Posterior vena cava (tissue), 2 donors: ENCODE measurements at regions not wholly inside any gene's neighbourhood (a gene's known extent, or its start where the extent isn't known, plus 50 kb on each side); places are given as distances from the start of the nearest gene placed in this dataset.
"Not testable (repeated sequence)": the region's sequence is repeated elsewhere in the genome, so short reads cannot be mapped to it uniquely, and the experiment has no call there.

ENCODE experiments used
- DNase-seq: peaks from one replicate; pipeline ENCODE4 v3.0.0-alpha.2; 2020; ENCODE audit warnings: low spot score
- intact Hi-C, 2 donors: fragments of 100-400 bp; cut with DNase I; formaldehyde crosslinking; loops; one replicate each; pipeline versions ENCODE4 v1.14.1 to v1.14.2; 2022 to 2023
- donor health status: DM: yes; HTN: yes; CAD: no.
- donor health status: DM: yes; HTN: yes; CAD: no.

GRCh38 chr4:162523171-162523570, 359.4 kb upstream of the FSTL5 start:
- intact Hi-C loops = no loop called here
- no peak for DNase-seq

GRCh38 chr4:162522724-162523123, 358.9 kb upstream of the FSTL5 start:
- intact Hi-C loops = no loop called here
- no peak for DNase-seq

GRCh38 chr4:162510937-162511336, 347.1 kb upstream of the FSTL5 start:
- DNase-seq = no peak
- intact Hi-C loops = no loop called here

GRCh38 chr4:162510115-162510514, 346.3 kb upstream of the FSTL5 start:
- intact Hi-C loops = no loop called here
- DNase-seq = no peak

GRCh38 chr4:162509333-162509732, 345.5 kb upstream of the FSTL5 start:
- DNase-seq = no peak
- intact Hi-C loops = no loop called here

GRCh38 chr4:162506253-162506652, 342.5 kb upstream of the FSTL5 start:
- no peak for DNase-seq
- intact Hi-C loops = no loop called here

GRCh38 chr4:162503868-162504267, 340.1 kb upstream of the FSTL5 start:
- DNase-seq = no peak
- intact Hi-C loops = no loop called here

- intact Hi-C loops = no loop called here
- DNase-seq = no peak
These were observed 338.3 kb upstream of the FSTL5 start for GRCh38 chr4:162502109-162502508.

- intact Hi-C loops = loop anchor here in 1 of 2 donors (5.0 to 10.0 kb wide), 2 partner anchors 538 to 1055 kb away; no protein-coding TSS in a partner anchor
- DNase-seq = no peak
These were observed 335.7 kb upstream of the FSTL5 start for GRCh38 chr4:162499478-162499877.

GRCh38 chr4:162498168-162498567, 334.4 kb upstream of the FSTL5 start:
- no peak for DNase-seq
- intact Hi-C loops = loop anchor here in 1 of 2 donors (5.0 to 10.0 kb wide), 2 partner anchors 539 to 1057 kb away; no protein-coding TSS in a partner anchor

GRCh38 chr4:162497564-162498167, 333.9 kb upstream of the FSTL5 start:
- intact Hi-C loops = loop anchor here in 1 of 2 donors (5.0 to 10.0 kb wide), 2 partner anchors 540 to 1057 kb away; no protein-coding TSS in a partner anchor
- no peak for DNase-seq

GRCh38 chr4:162494935-162495334, 331.1 kb upstream of the FSTL5 start:
- intact Hi-C loops = loop anchor here in 1 of 2 donors (5.0 to 10.0 kb wide), 2 partner anchors 542 to 1060 kb away; no protein-coding TSS in a partner anchor
- no peak for DNase-seq

GRCh38 chr4:162485486-162485885, 321.7 kb upstream of the FSTL5 start:
- intact Hi-C loops = no loop called here

GRCh38 chr4:162475246-162475645, 311.4 kb upstream of the FSTL5 start:
- intact Hi-C loops = no loop called here
- no peak for DNase-seq

More at GRCh38 chr4:162485486-162485885, 321.7 kb upstream of the FSTL5 start:
- no peak for DNase-seq

- intact Hi-C loops = no loop called here
- DNase-seq = no peak
These were observed 306.2 kb upstream of the FSTL5 start for GRCh38 chr4:162469977-162470376.

- DNase-seq, intact Hi-C loops: not testable (repeated sequence)
These were observed 301.6 kb upstream of the FSTL5 start for GRCh38 chr4:162465356-162465755.

- intact Hi-C loops = no loop called here
These were observed 298.2 kb upstream of the FSTL5 start for GRCh38 chr4:162461952-162462351.

GRCh38 chr4:162458051-162458450, 294.3 kb upstream of the FSTL5 start:
- DNase-seq = no peak
- intact Hi-C loops = no loop called here

More at GRCh38 chr4:162461952-162462351, 298.2 kb upstream of the FSTL5 start:
- DNase-seq = no peak

- intact Hi-C loops = no loop called here
- no peak for DNase-seq
These were observed 293.5 kb upstream of the FSTL5 start for GRCh38 chr4:162457071-162457865.

- intact Hi-C loops = no loop called here
- no peak for DNase-seq
These were observed 292.3 kb upstream of the FSTL5 start for GRCh38 chr4:162456106-162456505.
